DND-41 (cell line): ENCODE measurements at regions not wholly inside any gene's neighbourhood (a gene's known extent, or its start where the extent isn't known, plus 50 kb on each side); places are given as distances from the start of the nearest gene placed in this dataset.

Source experiments
- CTCF ChIP-seq: IDR thresholded peaks from 2 replicates; pipeline ENCODE4 v1.5.1; 2012; ENCODE audit warnings: borderline replicate concordance, low read length, moderate library complexity, mild to moderate bottlenecking; ENCODE audit not compliant: poor library complexity, severe bottlenecking; ENCODE audit errors: extremely low read depth
- EZH2 ChIP-seq: IDR thresholded peaks from 3 replicates; pipeline ENCODE4 v1.6.1; 2012; ENCODE audit warnings: borderline replicate concordance, low read depth, mild to moderate bottlenecking, moderate library complexity, low read length, inconsistent platforms; ENCODE audit not compliant: severe bottlenecking

GRCh38 chr1:147409886-147410285, 131.4 kb upstream of the BCL9 start:
- TF ChIP-seq CTCF (no peak), EZH2 (no peak)
